ENCODE measurements at regions not wholly inside any gene's neighbourhood (a gene's known extent, or its start where the extent isn't known, plus 50 kb on each side); places are given as distances from the start of the nearest gene placed in this dataset.

DNA sequence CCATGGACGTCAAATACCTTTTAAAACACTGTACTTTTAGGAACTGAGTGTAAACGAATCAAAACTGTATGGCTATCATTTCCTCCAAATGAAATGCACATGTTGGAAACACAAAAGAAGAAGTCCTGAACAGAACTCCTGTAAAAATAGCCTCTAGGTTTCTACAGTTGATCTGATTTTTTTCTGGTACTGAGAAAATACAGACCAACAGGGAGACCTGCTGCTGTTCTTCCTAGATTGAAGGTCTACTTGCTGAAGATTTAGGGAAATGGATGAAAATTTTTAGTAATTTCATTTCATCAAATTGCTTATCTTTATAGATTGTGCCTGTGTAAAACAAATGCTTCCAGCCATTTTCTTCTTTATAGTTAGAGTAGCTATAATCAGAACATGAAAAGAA, 520.4 kb downstream of the SLITRK6 start:
- no peak for DNase-seq

- DNase-seq, result peak; percentile 83
Measured at GRCh38 chr13:85277748-85278147, 521.5 kb downstream of the SLITRK6 start.

GRCh38 chr13:85266771-85267170, 532.4 kb downstream of the SLITRK6 start:
- DNase-seq, result no peak

GRCh38 chr13:85266331-85266730, 532.9 kb downstream of the SLITRK6 start:
- peak; percentile 64 for DNase-seq

DNA sequence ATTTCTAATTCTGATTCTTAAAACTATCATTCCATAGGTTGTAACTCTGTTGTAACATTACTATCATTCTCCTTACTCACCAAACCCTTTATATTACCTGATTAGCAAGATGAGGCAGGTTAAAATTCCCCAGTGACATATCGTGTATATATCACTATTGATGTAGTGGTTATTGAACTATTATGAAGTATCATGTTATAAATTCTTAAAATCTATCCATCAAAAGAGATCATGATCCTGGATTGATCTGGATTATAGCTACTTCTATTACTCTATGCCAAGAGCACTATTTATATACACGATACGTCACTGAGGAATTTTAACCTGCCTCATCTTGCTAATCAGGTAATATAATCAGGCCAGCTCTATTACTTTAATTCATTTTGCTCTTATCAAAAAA, 533.9 kb downstream of the SLITRK6 start:
- no peak for DNase-seq

- no peak for DNase-seq
Measured at GRCh38 chr13:85262499-85262898, 536.7 kb downstream of the SLITRK6 start.

GRCh38 chr13:85261757-85262346, 537.4 kb downstream of the SLITRK6 start:
- DNase-seq, result no peak

DNA sequence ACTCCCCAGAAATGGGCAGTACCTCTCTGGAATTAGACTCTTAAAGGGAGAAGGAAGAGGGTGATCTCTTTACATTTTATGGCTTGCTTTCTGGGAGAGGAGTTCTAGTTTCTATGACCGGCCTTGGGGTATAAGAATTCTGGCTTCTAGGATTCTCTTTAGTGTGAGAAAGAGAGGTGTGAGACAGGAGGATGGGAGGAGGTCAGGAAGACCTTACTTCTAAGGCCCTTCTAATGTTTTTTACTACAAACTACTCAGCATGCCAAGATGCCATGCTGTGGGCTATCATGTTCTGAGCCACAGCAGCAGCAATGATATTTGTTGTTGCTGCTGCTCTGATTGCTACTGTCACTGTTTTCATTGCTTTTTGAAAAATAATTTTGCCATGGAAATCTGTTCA, 538.3 kb downstream of the SLITRK6 start:
- DNase-seq, result no peak

- no peak for DNase-seq
Measured at GRCh38 chr13:85255978-85256377, 543.2 kb downstream of the SLITRK6 start.

DNA sequence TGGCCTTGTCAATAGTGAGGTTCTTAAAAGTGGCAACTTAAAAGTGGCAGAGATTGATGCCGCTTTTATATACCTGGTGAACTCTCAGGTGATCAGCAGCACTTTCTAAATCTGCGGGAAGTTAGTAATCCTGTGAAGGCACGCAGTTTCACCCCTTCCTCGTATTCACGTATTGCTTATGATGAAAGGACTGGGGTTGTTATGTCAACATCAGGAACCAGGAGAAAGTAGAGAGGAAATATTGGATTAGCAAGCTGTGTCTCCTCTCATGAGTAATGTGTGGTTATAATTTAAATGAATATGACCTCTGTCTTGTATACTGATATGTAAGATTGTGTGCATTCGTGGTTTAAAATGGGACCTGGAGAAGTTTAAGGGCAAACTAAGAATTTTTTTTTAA, 544.6 kb downstream of the SLITRK6 start:
- no peak for DNase-seq

DNA sequence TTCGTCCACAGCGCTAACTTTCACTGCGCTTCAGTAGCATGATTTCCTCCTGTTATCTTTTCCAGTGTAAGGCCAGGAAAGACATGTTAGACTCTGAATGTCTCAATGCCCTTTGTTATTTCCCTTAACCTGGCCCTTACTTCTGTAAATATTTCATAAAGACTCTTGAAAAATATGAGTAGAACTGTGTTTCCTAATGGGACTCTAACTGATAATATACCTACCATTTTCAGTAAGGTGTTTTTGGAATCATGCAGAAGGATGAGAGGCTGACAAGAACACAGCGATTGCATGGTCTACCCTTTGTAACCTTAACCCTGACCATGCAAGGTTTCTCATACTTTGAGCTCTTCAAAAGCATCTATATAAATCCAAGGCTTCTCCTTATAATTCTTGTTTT, 550.1 kb downstream of the SLITRK6 start:
- DNase-seq, result no peak

DNA sequence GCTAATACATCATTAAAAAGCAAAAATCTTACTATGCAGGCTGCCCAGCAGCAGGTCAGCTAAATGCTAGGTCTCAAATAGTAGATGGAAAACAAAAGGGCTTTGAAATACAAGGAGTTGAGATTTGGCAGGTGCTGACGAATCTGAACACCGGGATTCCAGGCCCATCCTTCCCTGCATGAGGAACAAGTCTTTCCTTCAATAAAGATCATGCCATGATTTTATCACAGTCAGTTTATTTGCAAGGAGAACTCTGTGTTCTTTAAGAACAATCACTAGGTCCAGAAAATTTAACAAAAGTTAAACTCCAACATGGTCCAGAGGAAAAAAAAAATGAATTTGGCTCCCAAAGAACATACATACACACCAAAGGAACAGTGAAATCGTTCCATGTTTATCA, 551.4 kb downstream of the SLITRK6 start:
- no peak for DNase-seq

DNA sequence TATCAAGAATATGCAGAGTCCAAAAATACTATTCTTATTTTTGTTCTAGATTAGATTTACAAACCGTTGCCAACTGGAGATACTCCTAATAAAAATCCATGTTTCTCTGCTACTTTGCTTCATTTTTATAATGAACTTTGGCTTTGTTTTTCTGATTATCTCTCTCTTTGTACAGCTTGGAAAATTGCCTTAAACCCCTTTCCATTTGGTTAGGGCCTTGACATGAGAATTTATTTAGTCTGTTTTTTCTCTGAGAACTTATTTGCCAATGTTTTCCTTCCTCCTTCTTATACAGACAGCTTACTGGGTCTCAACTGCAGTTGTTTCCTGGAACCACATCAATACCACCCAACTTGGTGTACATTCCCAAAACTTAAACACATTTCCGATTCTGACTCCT, 555.4 kb downstream of the SLITRK6 start:
- DNase-seq, result no peak

- peak; percentile 86 for DNase-seq
Measured at GRCh38 chr13:85241060-85241459, 558.2 kb downstream of the SLITRK6 start.

DNA sequence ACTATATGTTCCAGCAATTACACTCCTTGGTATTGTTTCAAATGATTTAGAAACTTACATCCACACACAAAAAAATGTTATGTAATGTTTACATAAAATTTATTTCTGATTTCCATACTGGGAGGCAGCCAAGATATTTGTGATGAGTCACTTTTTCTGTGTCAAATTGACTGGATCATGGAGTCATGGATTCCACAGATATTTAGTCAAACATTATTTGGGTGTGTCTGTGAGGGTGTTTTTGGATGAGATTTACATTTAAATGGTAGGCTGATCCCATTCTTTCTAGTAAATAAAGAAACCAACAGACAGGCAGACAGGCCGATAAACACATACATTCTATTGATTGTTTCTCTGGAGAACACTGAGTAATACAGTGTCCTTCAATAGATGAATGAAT, 562.8 kb downstream of the SLITRK6 start:
- peak; percentile 60 for DNase-seq

DNA sequence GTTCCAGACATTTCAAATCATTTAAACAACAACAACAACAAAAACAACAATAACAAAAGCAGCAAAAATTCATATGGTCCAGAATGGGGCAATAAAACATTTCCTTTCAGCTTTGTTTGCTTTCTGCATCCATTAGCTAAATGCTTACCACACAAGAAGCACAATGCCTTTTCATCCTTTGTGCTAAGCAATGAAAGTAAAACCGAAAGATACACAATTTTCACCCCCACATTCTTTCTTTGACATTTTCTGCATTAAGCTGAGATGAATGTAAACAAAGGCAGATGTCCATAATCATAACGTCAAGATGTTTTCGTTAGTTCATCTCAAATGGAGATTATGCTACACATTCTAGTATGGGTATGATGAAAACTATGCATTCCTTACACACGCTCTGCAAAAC, 568.5 kb downstream of the SLITRK6 start:
- DNase-seq, result no peak

GRCh38 chr13:85228692-85229091, 570.5 kb downstream of the SLITRK6 start:
- no peak for DNase-seq

DNA sequence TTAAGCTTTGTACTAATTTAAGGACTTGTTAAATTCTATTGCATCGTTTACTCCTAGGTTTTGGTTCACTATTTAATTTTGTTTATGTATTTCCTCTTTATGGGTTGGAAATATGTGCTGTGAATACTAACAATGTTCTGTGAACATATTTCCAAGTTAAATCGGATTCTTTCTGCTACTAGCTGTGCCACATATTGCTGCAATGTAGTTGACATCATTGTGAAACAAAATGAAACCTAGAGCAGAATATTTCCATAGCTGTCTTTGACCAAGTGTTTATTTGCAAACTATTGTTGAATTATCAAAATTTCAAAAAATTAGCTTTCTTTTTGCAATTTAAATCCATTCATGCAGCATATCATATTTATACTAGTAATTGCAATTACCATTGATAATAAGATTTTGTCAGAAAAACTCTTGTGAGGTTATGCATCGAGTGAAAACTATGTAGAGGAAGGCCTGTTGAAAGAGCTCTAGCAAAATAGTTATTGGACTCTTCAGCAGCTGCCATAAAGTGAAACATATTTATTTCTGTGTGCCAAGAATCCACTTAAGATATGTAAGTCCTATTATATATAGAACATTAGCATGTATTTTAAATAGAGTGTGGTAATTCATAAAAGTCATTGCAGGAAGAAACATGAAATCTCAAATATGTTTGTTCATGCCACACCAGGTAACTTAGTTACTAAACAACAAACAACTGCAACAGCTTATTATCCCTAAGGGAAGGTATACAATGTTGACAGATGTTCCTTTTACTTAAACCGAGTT, 575.1 kb downstream of the SLITRK6 start:
- no peak for DNase-seq

DNA sequence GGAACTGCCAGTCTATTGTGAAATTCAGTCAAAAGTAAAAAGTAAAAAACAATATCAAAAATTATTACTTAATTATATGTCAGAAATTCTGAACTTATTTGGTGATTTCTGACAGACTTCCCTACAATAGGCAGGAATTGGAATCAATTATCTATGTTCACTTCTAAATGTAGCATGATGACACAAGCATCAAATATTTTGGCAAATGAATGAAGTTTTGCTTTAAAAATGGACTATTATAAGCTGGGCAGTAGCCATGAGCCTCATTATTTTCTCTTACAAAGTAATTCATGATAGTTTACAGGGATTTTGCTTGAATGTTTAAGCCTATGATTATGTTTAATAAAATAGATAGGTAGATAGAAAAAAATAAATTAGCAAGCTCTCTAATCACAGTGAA, 582.6 kb downstream of the SLITRK6 start:
- no peak for DNase-seq

DNA sequence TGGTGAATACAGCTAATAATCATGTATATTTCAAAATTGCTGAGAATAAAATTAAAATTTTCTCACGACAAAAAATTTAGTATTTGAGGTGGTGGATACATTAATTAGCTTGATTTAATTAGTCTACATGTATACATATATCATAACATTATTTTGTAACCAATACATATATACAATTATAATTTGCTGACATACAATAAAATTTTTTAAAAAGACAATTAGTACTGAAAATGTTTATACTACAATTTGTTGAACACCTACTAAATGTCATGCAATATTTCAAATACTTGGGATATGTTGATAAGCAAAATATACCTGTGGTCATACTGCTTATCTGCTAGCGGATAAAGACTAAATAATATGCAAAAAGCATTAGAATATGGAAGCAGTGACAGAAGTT, 586.5 kb downstream of the SLITRK6 start:
- no peak for DNase-seq

DNA sequence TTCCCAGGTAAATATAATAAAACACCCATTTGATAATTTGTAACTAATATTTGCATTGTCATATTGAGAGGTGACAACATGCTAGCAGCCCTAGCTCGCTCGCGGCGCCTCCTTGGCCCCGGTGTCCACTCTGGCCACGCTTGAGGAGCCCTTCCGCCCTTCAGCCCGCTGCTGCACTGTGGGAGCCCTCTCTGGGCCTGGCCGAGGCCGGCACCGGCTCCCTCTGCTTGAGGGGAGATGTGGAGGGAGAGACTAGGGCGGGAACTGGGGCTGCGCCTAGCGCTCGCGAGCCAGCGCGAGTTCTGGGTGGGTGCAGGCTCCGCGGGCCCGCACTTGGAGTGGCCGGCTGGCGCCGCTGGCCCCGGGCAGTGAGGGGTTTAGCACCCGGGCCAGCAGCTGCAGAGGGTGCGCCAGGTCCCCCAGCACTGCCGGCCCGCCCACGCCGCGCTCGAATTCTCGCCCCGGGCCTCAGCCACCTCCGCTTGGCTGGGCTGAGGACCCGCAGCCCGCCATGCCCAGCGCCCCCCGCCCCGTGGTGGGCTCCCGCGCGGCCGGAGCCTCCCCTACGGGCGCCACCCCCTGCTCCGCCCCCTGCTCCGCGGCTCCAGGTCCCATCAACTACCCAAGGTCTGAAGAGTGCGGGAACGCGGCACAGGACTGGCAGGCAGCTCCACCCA, 594.4 kb downstream of the SLITRK6 start:
- DNase-seq, result no peak

GRCh38 chr13:85197431-85197830, 601.8 kb downstream of the SLITRK6 start:
- no peak for DNase-seq

- no peak for DNase-seq
Measured at GRCh38 chr13:85194482-85194881, 604.7 kb downstream of the SLITRK6 start.

DNA sequence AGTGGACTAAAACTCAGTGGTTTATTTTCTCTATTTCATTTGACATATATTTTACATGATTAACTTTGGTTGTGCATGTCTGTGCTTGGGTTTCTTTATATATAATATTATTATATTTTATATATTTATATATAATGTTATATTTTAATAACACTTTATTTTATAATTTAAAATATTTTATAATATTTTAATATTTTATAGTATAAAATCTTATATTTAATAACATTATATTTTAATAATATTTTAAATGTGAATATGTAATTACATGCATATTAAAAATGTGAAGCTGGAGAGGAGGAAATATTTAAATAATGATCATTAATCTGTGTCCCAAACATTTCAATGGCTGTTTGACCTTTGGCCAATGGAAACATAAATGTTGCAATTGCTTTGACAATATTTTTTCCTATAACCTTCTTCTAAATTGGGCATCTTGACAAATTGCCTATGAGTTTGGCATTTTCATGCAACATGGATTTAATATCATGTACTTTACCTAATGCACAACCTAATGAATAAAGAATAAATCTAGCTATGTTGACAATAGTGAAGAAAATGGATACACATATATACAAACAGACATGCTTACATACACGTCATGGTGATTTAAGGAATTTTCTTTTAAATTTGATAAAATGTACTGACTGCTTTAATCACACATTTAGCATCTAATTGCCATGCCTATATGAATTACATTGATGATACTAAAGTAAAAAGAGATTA, 607.1 kb downstream of the SLITRK6 start:
- no peak for DNase-seq

All from NCI-H226 (cell line).